ENCODE measurements at regions not wholly inside any gene's neighbourhood (a gene's known extent, or its start where the extent isn't known, plus 50 kb on each side); places are given as distances from the start of the nearest gene placed in this dataset.

GRCh38 chr3:73137736-73138403, 76.4 kb downstream of the EBLN2 start:
- no peak for TF ChIP-seq CTCF (IDR thresholded peaks at IDR 0.05 in 8 of 11, conservative IDR thresholded peaks at IDR 0.05 in 3 of 11)
- no peak for TF ChIP-seq POLR2AphosphoS5 (IDR thresholded peaks at IDR 0.05)
- TF ChIP-seq POLR2A (IDR thresholded peaks at IDR 0.05), result no peak
